NCI-H345 (cell line): ENCODE measurements at regions not wholly inside any gene's neighbourhood (a gene's known extent, or its start where the extent isn't known, plus 50 kb on each side); places are given as distances from the start of the nearest gene placed in this dataset.

ENCODE experiments used
- DNase-seq: peaks from one replicate; lab custom pipeline; 2025; lab: John Stamatoyannopoulos, UW

GRCh38 chrX:10813761-10814160 lies 193.4 kb upstream of the MID1 start:
- DNase-seq = no peak

- DNase-seq = no peak
Observed at GRCh38 chrX:10818651-10819050, 198.3 kb upstream of the MID1 start.

GRCh38 chrX:10819973-10820372 lies 199.6 kb upstream of the MID1 start:
- no peak for DNase-seq

GRCh38 chrX:10821293-10821692 lies 200.9 kb upstream of the MID1 start:
- DNase-seq = no peak

GRCh38 chrX:10828036-10828435 lies 207.7 kb upstream of the MID1 start:
- no peak for DNase-seq

DNA sequence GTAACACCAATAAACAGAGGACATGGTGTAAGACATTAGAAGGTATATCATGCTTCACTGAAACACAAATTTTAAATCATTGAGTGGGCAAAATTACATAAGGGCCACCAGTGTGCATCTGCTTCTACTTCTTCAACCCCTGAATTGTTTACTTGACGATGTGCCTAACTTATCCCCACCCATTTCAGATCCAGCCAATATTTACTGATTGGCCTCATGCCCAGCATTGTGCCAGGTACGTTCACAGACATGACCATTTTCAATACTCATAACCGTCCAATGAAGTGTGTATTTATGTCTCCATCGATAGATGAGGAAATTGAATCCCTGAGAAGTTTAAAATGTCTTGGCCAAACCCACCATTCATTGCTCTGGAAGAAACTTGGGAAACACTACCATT lies 208.3 kb upstream of the MID1 start:
- DNase-seq = peak; percentile 89

DNA sequence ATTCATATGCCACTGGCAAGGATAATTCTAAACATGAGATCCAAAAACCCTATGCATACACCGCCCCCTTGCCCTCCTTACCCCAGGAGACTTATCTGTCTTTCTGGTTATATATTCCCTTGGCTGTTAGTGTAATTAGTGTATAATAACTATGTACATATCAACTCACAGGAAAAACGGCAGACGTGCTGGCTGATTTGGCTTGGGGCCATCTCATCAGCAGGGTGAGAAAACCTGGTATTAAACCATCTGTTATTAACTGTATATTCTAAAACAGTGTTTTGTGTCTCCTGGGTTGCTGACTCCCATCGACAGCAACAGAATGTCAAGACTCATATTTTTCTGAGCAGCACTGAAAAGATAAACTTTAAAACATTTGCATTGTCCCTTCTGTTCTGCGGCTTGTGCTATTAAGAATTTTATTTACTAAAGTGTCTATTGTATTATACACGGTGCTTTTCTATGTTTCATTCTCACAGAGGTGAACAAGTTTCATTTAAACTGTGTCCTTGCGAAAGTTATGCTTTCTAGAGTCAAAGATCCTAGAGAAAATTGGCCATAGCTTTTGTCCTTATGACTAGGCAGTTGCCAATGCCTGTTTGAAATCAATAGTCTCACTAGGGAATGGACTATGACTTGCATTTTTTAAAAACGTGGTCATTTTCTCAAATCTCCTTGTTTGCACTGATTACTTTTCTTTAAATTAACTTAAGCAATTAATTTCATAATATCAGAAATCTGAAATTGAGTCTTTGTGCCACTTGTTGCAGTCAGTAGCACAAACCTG lies 211.5 kb upstream of the MID1 start:
- DNase-seq = peak; percentile 55

DNA sequence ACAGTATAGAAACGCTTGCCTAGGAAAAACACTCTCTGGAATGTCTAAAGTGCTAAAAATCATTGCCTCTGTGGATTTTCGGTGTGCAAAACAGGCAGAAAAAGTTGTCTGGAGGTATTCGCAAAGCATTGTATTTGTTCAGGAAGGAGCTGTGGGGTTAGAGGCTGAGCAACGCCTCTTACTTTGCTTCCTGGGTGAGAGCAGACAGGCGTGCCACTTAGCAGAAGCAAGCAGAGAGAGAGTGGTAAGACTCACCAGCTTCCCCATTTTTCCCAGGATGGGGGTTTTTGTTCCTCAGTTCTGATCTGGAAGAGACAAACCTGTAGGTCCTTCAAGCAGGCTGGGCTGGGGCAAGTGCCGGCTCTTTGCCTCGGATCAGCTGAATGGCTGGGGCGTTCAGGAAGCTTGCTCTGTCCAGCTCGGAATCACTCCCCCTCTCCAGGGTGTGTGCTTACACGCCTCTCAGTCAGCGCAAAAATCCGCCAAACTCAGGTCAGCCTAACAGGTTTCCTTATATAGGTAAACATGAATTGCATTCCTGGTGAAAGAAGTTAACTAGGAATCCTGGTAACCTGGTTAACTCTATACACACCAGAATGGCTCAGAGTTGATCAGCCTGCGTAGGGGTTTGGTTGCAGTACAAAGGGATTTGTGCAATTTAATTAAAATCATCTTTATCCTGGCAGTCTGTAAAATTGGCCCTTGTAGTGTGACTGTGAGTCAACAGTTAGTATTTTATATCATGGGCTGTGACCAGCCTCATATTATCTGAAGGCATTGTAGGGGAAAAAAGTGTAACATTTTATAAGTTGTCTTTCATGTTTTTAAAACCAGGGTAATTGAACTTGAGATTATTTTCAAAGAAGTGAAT lies 213.1 kb upstream of the MID1 start:
- DNase-seq = peak; percentile 46

DNA sequence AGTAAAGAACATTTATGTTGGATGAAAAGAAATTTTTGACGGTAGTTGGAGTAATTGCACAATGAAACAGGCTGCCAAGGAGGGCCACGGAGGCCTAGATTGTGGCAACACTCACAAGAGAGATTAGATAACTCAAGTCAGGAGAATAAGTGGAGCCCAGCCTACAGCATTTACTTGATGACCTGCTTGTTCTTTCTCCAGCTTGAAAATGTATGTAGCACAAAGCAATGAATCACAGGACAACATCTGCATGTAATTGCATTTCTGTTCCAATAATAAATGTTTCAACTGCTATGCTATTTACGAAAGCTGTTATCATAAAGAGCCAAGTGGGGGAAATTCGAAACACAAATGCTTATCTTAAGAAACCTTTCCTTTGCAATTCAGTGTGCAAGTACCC lies 221.2 kb upstream of the MID1 start:
- no peak for DNase-seq

- no peak for DNase-seq
Observed at GRCh38 chrX:10842646-10843045, 222.3 kb upstream of the MID1 start.

DNA sequence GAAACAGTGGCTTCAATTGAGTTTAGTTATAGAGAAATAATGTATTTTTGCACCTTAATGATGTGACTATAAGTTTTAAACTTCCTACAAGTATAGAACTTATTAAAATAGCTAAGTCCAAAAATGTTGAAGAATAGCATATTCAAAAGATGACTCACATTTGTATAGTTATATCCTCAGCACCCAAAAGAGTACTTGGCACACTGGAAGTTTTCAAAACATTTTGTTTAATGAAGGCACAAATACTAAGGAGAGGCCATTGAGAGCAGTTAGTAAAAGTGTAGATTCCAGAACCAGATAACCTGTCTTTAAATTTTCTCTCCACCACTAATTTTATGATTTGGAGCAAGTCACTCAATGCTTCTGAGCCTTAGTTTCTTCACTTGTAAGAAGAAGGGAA lies 226.9 kb upstream of the MID1 start:
- no peak for DNase-seq

GRCh38 chrX:10851809-10852208 lies 231.4 kb upstream of the MID1 start:
- no peak for DNase-seq

DNA sequence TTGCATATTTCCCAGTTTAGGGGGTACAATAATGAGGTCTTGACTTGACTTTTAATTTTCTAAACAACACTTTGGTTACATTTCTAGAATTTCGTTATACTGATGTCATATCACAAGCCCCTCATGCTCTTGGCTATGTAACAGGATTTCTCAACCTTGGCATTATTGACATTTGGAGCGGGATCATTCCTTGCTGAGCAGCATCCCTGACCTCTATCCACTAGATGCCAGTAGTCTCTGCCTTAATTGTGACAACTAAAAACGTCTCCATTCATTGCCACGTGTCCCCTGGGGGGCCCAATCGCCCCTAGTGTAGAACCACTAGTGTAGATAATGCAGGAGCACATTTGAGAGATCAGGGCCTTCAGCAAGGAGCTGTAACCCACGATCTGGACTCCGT lies 234.2 kb upstream of the MID1 start:
- DNase-seq = no peak

- no peak for DNase-seq
Observed at GRCh38 chrX:10855845-10856244, 235.5 kb upstream of the MID1 start.

GRCh38 chrX:10856797-10857196 lies 236.4 kb upstream of the MID1 start:
- no peak for DNase-seq

- no peak for DNase-seq
Observed at GRCh38 chrX:10859353-10859752, 239.0 kb upstream of the MID1 start.

DNA sequence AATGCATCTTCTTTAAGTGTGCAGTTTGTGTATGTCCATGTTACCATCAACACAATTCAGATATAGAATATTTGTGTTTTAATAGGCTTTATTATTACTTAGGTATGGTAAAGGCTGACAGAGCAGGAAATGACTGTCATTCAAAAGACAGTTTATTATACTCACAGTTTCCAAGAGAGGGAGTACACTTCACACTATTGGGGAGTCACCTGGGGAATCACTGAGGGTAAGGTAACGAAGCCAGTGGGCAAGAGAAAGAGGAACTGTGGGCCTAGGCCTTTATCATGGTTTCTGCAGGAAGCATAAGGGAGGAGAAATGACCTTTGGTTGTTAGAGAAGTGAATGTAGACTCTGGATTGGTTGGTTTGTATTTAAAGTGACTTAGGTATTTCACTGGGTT lies 235.1 kb upstream of the HCCS start:
- no peak for DNase-seq

DNA sequence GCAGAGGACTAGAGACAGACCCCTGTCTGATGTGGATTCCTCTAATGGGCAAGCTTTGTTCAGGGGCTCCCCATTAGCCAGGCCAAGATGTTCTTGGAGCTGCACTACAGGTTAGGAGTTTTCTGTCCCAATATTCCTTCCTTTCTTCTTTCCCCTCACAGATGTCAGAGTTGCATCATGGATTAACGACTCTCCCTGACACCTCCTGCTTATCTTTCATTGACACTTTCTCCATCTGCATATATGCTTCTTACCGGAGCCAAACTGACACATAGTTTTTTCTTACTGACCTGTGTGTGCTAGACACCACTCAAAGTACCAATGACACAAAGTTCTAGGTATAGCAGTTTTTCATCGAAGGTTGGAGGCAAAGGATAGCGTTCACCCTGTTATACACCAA lies 228.6 kb upstream of the HCCS start:
- DNase-seq = no peak

DNA sequence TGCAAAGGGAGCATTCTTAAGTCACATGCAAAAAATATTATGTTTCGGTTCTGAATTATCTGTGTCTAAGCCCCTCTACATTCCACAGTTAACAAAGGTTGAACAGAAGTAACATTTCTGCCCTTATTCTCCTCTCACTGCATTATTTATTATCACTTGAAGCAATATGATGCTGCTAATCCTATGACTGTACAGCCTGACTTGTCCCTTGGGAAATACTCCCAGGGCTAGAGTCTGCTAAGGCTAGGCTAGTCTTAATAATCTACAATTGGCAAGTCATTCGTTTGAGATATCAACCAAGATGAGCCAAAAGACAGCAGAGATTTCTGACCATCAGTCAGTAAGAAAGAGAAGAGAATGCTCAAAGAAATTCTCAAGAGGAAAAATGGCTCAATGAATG lies 226.9 kb upstream of the HCCS start:
- no peak for DNase-seq

DNA sequence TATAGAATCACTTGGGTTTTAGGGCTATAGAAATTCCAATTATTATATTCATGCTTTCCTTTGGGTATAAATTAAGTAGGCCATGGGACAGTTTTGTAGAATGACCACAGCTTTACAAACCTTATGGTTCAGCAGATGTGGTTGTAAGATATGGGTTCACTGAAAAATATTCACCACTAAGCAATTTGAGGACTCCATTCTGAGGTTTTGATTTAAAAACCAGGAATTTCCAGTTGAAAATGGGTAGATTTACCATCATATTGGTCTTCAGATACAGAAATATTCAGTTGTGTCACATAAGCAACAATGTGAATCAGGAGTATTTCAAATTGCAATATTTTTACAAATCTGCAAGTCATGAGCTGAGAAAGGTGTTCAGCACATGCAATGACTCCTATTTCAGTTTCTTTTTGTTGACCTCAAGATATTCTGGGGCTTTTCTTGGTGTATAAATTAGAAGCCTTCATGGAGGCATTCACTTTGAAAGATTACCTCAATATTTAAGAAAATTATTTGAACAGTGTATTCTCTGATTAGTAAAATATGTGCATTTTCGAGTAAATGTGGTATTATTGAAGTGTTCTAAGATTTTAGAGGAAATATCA lies 218.4 kb upstream of the HCCS start:
- no peak for DNase-seq

GRCh38 chrX:10893366-10893765 lies 217.8 kb upstream of the HCCS start:
- DNase-seq = no peak

- no peak for DNase-seq
Observed at GRCh38 chrX:10893976-10894375, 217.2 kb upstream of the HCCS start.

GRCh38 chrX:10897768-10898167 lies 213.4 kb upstream of the HCCS start:
- DNase-seq = no peak
